Activated CD4-positive, alpha-beta T cell treated with anti-CD3 and anti-CD28 coated beads for 36 hours (primary cell): ENCODE measurements at regions not wholly inside any gene's neighbourhood (a gene's known extent, or its start where the extent isn't known, plus 50 kb on each side); places are given as distances from the start of the nearest gene placed in this dataset.
"Not testable (repeated sequence)": the region's sequence is repeated elsewhere in the genome, so short reads cannot be mapped to it uniquely, and the experiment has no call there.

Experiments
- ATAC-seq: fragments of 200-7000 bp; cut with Tn5 transposase; one replicate; pipeline ENCODE4 v1.10.0; 2021; ENCODE audit warnings: mild to moderate bottlenecking, moderate library complexity
- CTCF ChIA-PET: fragments of 350-600 bp; sonication (Branson Sonifier 250); formaldehyde crosslinking; loops from one replicate; lab custom pipeline; 2021; ENCODE audit warnings: antibody characterized with exemption; lab: Charles Lee
- POLR2A ChIA-PET: fragments of 350-600 bp; sonication (Branson Sonifier 250); formaldehyde crosslinking; loops from one replicate; lab custom pipeline; 2021; ENCODE audit warnings: antibody characterized with exemption, inconsistent platforms; lab: Charles Lee
- DNase-seq: peaks from one replicate; pipeline ENCODE4 v3.0.0-alpha.2; 2020
- H3K27ac Mint-ChIP-seq: one replicate; pipeline ENCODE4 v1.8.0; 2021; ENCODE audit warnings: mixed read lengths
- H3K27me3 Mint-ChIP-seq: one replicate; pipeline ENCODE4 v1.8.0; 2021; ENCODE audit warnings: mixed read lengths
- H3K36me3 Mint-ChIP-seq: one replicate; pipeline ENCODE4 v1.8.0; 2021; ENCODE audit warnings: low read depth, mixed read lengths
- H3K4me1 Mint-ChIP-seq: one replicate; pipeline ENCODE4 v1.8.0; 2021; ENCODE audit warnings: mixed read lengths
- H3K4me3 Mint-ChIP-seq: one replicate; pipeline ENCODE4 v1.8.0; 2021; ENCODE audit warnings: mild to moderate bottlenecking, moderate library complexity, mixed read lengths
- H3K9me3 Mint-ChIP-seq: one replicate; pipeline ENCODE4 v1.8.0; 2021; ENCODE audit warnings: low read depth, mixed read lengths
- intact Hi-C, 2 experiments: fragments of 100-400 bp; cut with DNase I in 1 of 2; cut with micrococcal nuclease in 1 of 2; formaldehyde crosslinking; loops; one replicate each; pipeline versions ENCODE4 v1.14.2 to v1.15.1; 2022 to 2024; cut with DNase I, micrococcal nuclease

- intact Hi-C loops, H3K36me3 Mint-ChIP-seq, H3K4me1 Mint-ChIP-seq, H3K27me3 Mint-ChIP-seq, H3K4me3 Mint-ChIP-seq, POLR2A ChIA-PET, H3K27ac Mint-ChIP-seq, ATAC-seq, DNase-seq, CTCF ChIA-PET, H3K9me3 Mint-ChIP-seq: not testable (repeated sequence)
These were observed 109.3 kb downstream of the GTF2IRD2B start for GRCh38 chr7:75201606-75202079.

- DNase-seq, ATAC-seq, H3K4me1 Mint-ChIP-seq, H3K36me3 Mint-ChIP-seq, H3K27me3 Mint-ChIP-seq, CTCF ChIA-PET, H3K9me3 Mint-ChIP-seq, H3K27ac Mint-ChIP-seq, intact Hi-C loops, POLR2A ChIA-PET, H3K4me3 Mint-ChIP-seq: not testable (repeated sequence)
These were observed 113.1 kb downstream of the GTF2IRD2B start for GRCh38 chr7:75205367-75206085.

- CTCF ChIA-PET, H3K4me1 Mint-ChIP-seq, POLR2A ChIA-PET, H3K27ac Mint-ChIP-seq, intact Hi-C loops, H3K27me3 Mint-ChIP-seq, H3K9me3 Mint-ChIP-seq, ATAC-seq, H3K36me3 Mint-ChIP-seq, H3K4me3 Mint-ChIP-seq, DNase-seq: not testable (repeated sequence)
These were observed 123.1 kb downstream of the GTF2IRD2B start for GRCh38 chr7:75215460-75215859.

- H3K4me3 Mint-ChIP-seq, ATAC-seq, DNase-seq, H3K9me3 Mint-ChIP-seq, H3K27me3 Mint-ChIP-seq, POLR2A ChIA-PET, H3K4me1 Mint-ChIP-seq, intact Hi-C loops, H3K36me3 Mint-ChIP-seq, CTCF ChIA-PET, H3K27ac Mint-ChIP-seq: not testable (repeated sequence)
These were observed 124.6 kb downstream of the GTF2IRD2B start for GRCh38 chr7:75216963-75217362.

- H3K4me1 Mint-ChIP-seq, ATAC-seq, DNase-seq, CTCF ChIA-PET, H3K4me3 Mint-ChIP-seq, H3K9me3 Mint-ChIP-seq, H3K27me3 Mint-ChIP-seq, H3K27ac Mint-ChIP-seq, POLR2A ChIA-PET, intact Hi-C loops, H3K36me3 Mint-ChIP-seq: not testable (repeated sequence)
These were observed 133.7 kb downstream of the GTF2IRD2B start for GRCh38 chr7:75226102-75226501.

DNA sequence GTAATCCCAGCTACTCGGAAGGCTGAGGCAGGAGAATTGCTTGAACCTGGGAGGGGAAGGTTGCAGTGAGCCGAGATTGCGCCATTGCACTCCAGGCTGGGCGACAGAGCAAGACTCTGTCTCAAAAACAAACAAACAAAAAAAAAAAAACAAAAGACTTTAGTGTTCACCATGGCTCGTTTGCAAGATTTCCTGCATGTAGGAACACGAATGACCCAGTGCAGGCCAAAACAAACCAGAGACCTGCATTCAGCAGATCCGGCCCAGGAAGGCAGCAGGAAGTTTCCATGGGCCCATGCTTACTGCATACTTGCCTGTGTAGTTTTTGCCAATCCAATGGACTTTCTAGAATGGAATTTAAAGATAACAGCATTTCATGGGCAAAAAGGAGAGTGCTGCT is 137.2 kb downstream of the GTF2IRD2B start:
- CTCF ChIA-PET, DNase-seq, ATAC-seq: not testable (repeated sequence)

DNA sequence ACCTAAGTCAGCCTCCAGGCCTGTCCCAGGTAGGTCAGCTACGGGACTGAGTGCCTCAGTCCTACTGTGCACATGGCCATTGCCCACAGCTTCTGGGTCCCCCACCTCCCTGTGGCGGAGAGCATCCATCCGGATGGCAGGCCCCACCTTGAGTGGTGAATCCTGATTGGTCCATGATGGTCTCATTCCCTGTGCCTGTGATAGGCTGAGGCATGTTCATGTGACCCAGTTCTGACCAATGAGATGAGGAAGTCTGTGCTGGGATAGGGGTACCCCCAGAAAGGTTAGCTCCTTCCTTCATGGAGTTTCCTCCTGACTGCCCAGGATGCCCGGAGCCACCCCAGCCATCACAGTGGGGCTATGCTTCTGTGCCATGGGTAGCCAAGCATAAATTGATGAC is 138.2 kb downstream of the GTF2IRD2B start:
- CTCF ChIA-PET, H3K36me3 Mint-ChIP-seq, H3K4me1 Mint-ChIP-seq, H3K27ac Mint-ChIP-seq, H3K9me3 Mint-ChIP-seq, DNase-seq, H3K4me3 Mint-ChIP-seq, intact Hi-C loops, POLR2A ChIA-PET, H3K27me3 Mint-ChIP-seq: not testable (repeated sequence)
- ATAC-seq = peak; percentile 44

More for the DNA sequence above, 137.2 kb downstream of the GTF2IRD2B start:
- intact Hi-C loops, H3K36me3 Mint-ChIP-seq, H3K4me3 Mint-ChIP-seq, H3K27ac Mint-ChIP-seq, H3K9me3 Mint-ChIP-seq, POLR2A ChIA-PET, H3K4me1 Mint-ChIP-seq, H3K27me3 Mint-ChIP-seq: not testable (repeated sequence)

- H3K36me3 Mint-ChIP-seq, intact Hi-C loops, H3K4me3 Mint-ChIP-seq, ATAC-seq, H3K27me3 Mint-ChIP-seq, H3K9me3 Mint-ChIP-seq, DNase-seq, POLR2A ChIA-PET, H3K27ac Mint-ChIP-seq, H3K4me1 Mint-ChIP-seq, CTCF ChIA-PET: not testable (repeated sequence)
These were observed 142.9 kb downstream of the GTF2IRD2B start for GRCh38 chr7:75235092-75235826.

- intact Hi-C loops, H3K36me3 Mint-ChIP-seq, POLR2A ChIA-PET, H3K27me3 Mint-ChIP-seq, H3K27ac Mint-ChIP-seq, H3K4me1 Mint-ChIP-seq, DNase-seq, H3K4me3 Mint-ChIP-seq, CTCF ChIA-PET, ATAC-seq, H3K9me3 Mint-ChIP-seq: not testable (repeated sequence)
These were observed 143.4 kb downstream of the GTF2IRD2B start for GRCh38 chr7:75235827-75236167.

GRCh38 chr7:75237255-75238187 is 145.1 kb downstream of the GTF2IRD2B start:
- H3K4me1 Mint-ChIP-seq, intact Hi-C loops, H3K27ac Mint-ChIP-seq, POLR2A ChIA-PET, H3K9me3 Mint-ChIP-seq, CTCF ChIA-PET, H3K36me3 Mint-ChIP-seq, H3K27me3 Mint-ChIP-seq: not testable (repeated sequence)
- ATAC-seq = peak; percentile 89
- peak overlapping the region; percentile 56 for H3K4me3 Mint-ChIP-seq
- DNase-seq = peak; percentile 82

GRCh38 chr7:75238309-75238708 is 145.9 kb downstream of the GTF2IRD2B start:
- H3K27ac Mint-ChIP-seq, H3K4me3 Mint-ChIP-seq, CTCF ChIA-PET, H3K9me3 Mint-ChIP-seq, POLR2A ChIA-PET, H3K4me1 Mint-ChIP-seq, H3K27me3 Mint-ChIP-seq, H3K36me3 Mint-ChIP-seq, DNase-seq, intact Hi-C loops: not testable (repeated sequence)
- ATAC-seq = peak; percentile 5
